ENCODE measurements at regions not wholly inside any gene's neighbourhood (a gene's known extent, or its start where the extent isn't known, plus 50 kb on each side); places are given as distances from the start of the nearest gene placed in this dataset.

DNA sequence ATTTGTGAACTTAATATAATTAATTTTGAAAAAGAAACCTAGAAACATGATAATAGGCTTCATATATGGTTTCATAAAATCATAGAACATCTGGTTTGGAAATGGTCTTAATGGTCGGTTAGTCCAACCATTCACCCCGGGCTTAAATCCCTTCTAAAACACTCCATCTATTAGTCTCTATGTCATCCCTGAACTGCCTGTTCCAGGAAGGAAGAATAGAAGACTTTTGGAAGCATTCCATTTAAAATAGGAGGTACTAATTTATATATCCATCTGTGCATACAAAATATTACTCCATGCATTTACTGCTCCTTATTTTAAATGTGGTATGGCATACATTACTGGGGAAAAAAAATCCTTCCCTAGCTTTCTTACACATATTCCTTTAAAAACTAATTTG lies 262.2 kb upstream of the DDX53 start:
- no peak overlapping the region for H3K4me3 ChIP-seq (replicated peaks in 1 of 3; ENCODE audit: insufficient read depth in 1 of 3, low read depth in 1 of 3, low read length in 3 of 3)
- H3K79me2 ChIP-seq (ENCODE audit: control insufficient read depth, insufficient read depth, low read length): no peaks in the 10 kb centered on the region
- no peaks in the 10 kb centered on the region for H3K9me3 ChIP-seq (replicated peaks; ENCODE audit: control insufficient read depth, insufficient read depth, low read length)
- dilution Hi-C loops (cut with MboI; ENCODE audit: extremely low pct_ligation_motif_present, low sequenced_read_pairs) (no loop called here), intact Hi-C loops (cut with micrococcal nuclease) (no loop called here)
- FAIRE-seq (no peak), DNase-seq (ENCODE audit: low read depth, low spot score) (no peak)
- CTCF ChIA-PET: interaction anchor here (1.3 to 3.1 kb wide), 2 partner anchors 11 to 71 kb away, joined by 3 to 17 read pairs; no protein-coding TSS in a partner anchor
- no peaks in the 10 kb centered on the region for H3K36me3 ChIP-seq (ENCODE audit: control insufficient read depth in 2 of 2, extremely low read depth in 1 of 2, insufficient read depth in 2 of 2, low read length in 2 of 2)
- H2AFZ ChIP-seq (ENCODE audit: low read depth, low read length): no peak overlapping the region
- H4K20me1 ChIP-seq (replicated peaks; ENCODE audit: control insufficient read depth, extremely low read depth, insufficient read depth, low read length): no peaks in the 10 kb centered on the region
- POLR2A ChIA-PET: no interaction called here
- H3K9me1 ChIP-seq (replicated peaks; ENCODE audit: control insufficient read depth, extremely low read depth, insufficient read depth, low read length): no peaks in the 10 kb centered on the region
- TF ChIP-seq JUN (IDR thresholded peaks at IDR 0.05; ENCODE audit: borderline replicate concordance, insufficient read depth, insufficient read length, low read depth) (no peak), FOS (IDR thresholded peaks at IDR 0.05; ENCODE audit: borderline replicate concordance, insufficient read depth, low read length) (no peak), MYC (IDR thresholded peaks at IDR 0.05; ENCODE audit: low read depth, low read length) (no peak), POLR2A (IDR thresholded peaks at IDR 0.05; ENCODE audit: low read depth, low read length) (no peak), GATA2 (IDR thresholded peaks at IDR 0.05; ENCODE audit: insufficient read depth, insufficient read length, low read depth, low read length) (no peak), POLR2AphosphoS5 (IDR thresholded peaks at IDR 0.05; ENCODE audit: insufficient read depth, low read depth, low read length) (no peak), EZH2 (IDR thresholded peaks at IDR 0.05; ENCODE audit: borderline replicate concordance, low read depth, low read length, severe bottlenecking) (no peak)
- TF ChIP-seq, protein P1, sequence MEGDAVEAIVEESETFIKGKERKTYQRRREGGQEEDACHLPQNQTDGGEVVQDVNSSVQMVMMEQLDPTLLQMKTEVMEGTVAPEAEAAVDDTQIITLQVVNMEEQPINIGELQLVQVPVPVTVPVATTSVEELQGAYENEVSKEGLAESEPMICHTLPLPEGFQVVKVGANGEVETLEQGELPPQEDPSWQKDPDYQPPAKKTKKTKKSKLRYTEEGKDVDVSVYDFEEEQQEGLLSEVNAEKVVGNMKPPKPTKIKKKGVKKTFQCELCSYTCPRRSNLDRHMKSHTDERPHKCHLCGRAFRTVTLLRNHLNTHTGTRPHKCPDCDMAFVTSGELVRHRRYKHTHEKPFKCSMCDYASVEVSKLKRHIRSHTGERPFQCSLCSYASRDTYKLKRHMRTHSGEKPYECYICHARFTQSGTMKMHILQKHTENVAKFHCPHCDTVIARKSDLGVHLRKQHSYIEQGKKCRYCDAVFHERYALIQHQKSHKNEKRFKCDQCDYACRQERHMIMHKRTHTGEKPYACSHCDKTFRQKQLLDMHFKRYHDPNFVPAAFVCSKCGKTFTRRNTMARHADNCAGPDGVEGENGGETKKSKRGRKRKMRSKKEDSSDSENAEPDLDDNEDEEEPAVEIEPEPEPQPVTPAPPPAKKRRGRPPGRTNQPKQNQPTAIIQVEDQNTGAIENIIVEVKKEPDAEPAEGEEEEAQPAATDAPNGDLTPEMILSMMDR (IDR thresholded peaks at IDR 0.05; ENCODE audit: extremely low read depth in 1 of 2, insufficient read depth in 1 of 2, low read depth in 1 of 2, low read length in 2 of 2): no peak
- TF ChIP-seq, protein P2, sequence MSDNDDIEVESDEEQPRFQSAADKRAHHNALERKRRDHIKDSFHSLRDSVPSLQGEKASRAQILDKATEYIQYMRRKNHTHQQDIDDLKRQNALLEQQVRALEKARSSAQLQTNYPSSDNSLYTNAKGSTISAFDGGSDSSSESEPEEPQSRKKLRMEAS (IDR thresholded peaks at IDR 0.05; ENCODE audit: insufficient read depth, insufficient read length): no peak
- no peaks in the 10 kb centered on the region for H3K27me3 ChIP-seq (ENCODE audit: control insufficient read depth in 2 of 2, insufficient read depth in 2 of 2, low read length in 2 of 2)
- H3K4me2 ChIP-seq (ENCODE audit: insufficient read depth, low read length): no peak overlapping the region
- BruUV-seq (replicated peaks): no TSS peak
- H3K4me1 ChIP-seq (ENCODE audit: control insufficient read depth, extremely low read depth, insufficient read depth, low read length): no peaks in the 10 kb centered on the region
- H3K9ac ChIP-seq (replicated peaks; ENCODE audit: extremely low read depth, insufficient read depth, low read length): no peak overlapping the region
- H3K27ac ChIP-seq (ENCODE audit: insufficient read depth, low read depth, low read length): no peak overlapping the region
